GM21381 (cell line): ENCODE measurements at regions not wholly inside any gene's neighbourhood (a gene's known extent, or its start where the extent isn't known, plus 50 kb on each side); places are given as distances from the start of the nearest gene placed in this dataset.
"Not testable (repeated sequence)": the region's sequence is repeated elsewhere in the genome, so short reads cannot be mapped to it uniquely, and the experiment has no call there.

Source experiments
- ATAC-seq: cut with Tn5 transposase; IDR thresholded peaks from one replicate; pipeline ENCODE4 v1.9.1; 2021; ENCODE audit warnings: mild to moderate bottlenecking, moderate library complexity; ENCODE audit not compliant: unreplicated experiment

- ATAC-seq, result no peak
Observed at GRCh38 chr6:128599036-128599435, 78.6 kb upstream of the PTPRK start.

- ATAC-seq, result no peak
Observed at GRCh38 chr6:128598571-128598970, 78.2 kb upstream of the PTPRK start.

GRCh38 chr6:128597956-128598355 lies 77.6 kb upstream of the PTPRK start:
- ATAC-seq, result no peak

GRCh38 chr6:128597004-128597403 lies 76.6 kb upstream of the PTPRK start:
- ATAC-seq, result no peak

GRCh38 chr6:128595544-128595943 lies 75.1 kb upstream of the PTPRK start:
- ATAC-seq, result no peak

- ATAC-seq, result no peak
Observed at GRCh38 chr6:128586095-128586494, 65.7 kb upstream of the PTPRK start.

- ATAC-seq, result no peak
Observed at GRCh38 chr6:128580224-128581110, 60.1 kb upstream of the PTPRK start.

GRCh38 chr6:128575254-128575653 lies 54.9 kb upstream of the PTPRK start:
- ATAC-seq, result not testable (repeated sequence)

- no peak for ATAC-seq
Observed at GRCh38 chr6:128574402-128574801, 54.0 kb upstream of the PTPRK start.

- ATAC-seq, result no peak
Observed at GRCh38 chr6:128573036-128573435, 52.6 kb upstream of the PTPRK start.

GRCh38 chr6:128572294-128572693 lies 51.9 kb upstream of the PTPRK start:
- ATAC-seq, result no peak

GRCh38 chr6:128570680-128571063 lies 50.3 kb upstream of the PTPRK start:
- ATAC-seq, result no peak

- ATAC-seq, result no peak
Observed at GRCh38 chr6:128569732-128570679, 49.6 kb upstream of the PTPRK start.
